ENCODE measurements at regions not wholly inside any gene's neighbourhood (a gene's known extent, or its start where the extent isn't known, plus 50 kb on each side); places are given as distances from the start of the nearest gene placed in this dataset.
"Not testable (repeated sequence)": the region's sequence is repeated elsewhere in the genome, so short reads cannot be mapped to it uniquely, and the experiment has no call there.

GRCh38 chr9:63912451-63912850, 1372.6 kb downstream of the FOXD4L5 start:
- not testable (repeated sequence) for H3K9me3 ChIP-seq (ENCODE audit: control insufficient read depth, low read length); H3K27me3 ChIP-seq (replicated peaks; ENCODE audit: control insufficient read depth, insufficient read depth, low read length, poor library complexity, severe bottlenecking); H3K4me3 ChIP-seq (ENCODE audit: insufficient read depth, low read depth, low read length, poor library complexity, severe bottlenecking); DNase-seq; H3K4me1 ChIP-seq (ENCODE audit: control insufficient read depth, insufficient read depth, low read length, poor library complexity, severe bottlenecking); H3K36me3 ChIP-seq (ENCODE audit: control insufficient read depth, insufficient read depth, low read length); H3K27ac ChIP-seq (ENCODE audit: insufficient read depth, low read length, poor library complexity, severe bottlenecking)

- not testable (repeated sequence) for H3K36me3 ChIP-seq (ENCODE audit: control insufficient read depth, insufficient read depth, low read length); H3K9me3 ChIP-seq (ENCODE audit: control insufficient read depth, low read length); H3K27me3 ChIP-seq (replicated peaks; ENCODE audit: control insufficient read depth, insufficient read depth, low read length, poor library complexity, severe bottlenecking); H3K27ac ChIP-seq (ENCODE audit: insufficient read depth, low read length, poor library complexity, severe bottlenecking); H3K4me1 ChIP-seq (ENCODE audit: control insufficient read depth, insufficient read depth, low read length, poor library complexity, severe bottlenecking); H3K4me3 ChIP-seq (ENCODE audit: insufficient read depth, low read depth, low read length, poor library complexity, severe bottlenecking); DNase-seq
Observed at GRCh38 chr9:63909076-63909475, 1375.9 kb downstream of the FOXD4L5 start.

GRCh38 chr9:63899637-63900190, 1385.3 kb downstream of the FOXD4L5 start:
- not testable (repeated sequence) for H3K27me3 ChIP-seq (replicated peaks; ENCODE audit: control insufficient read depth, insufficient read depth, low read length, poor library complexity, severe bottlenecking); H3K4me1 ChIP-seq (ENCODE audit: control insufficient read depth, insufficient read depth, low read length, poor library complexity, severe bottlenecking); H3K27ac ChIP-seq (ENCODE audit: insufficient read depth, low read length, poor library complexity, severe bottlenecking); H3K9me3 ChIP-seq (ENCODE audit: control insufficient read depth, low read length); H3K4me3 ChIP-seq (ENCODE audit: insufficient read depth, low read depth, low read length, poor library complexity, severe bottlenecking); DNase-seq; H3K36me3 ChIP-seq (ENCODE audit: control insufficient read depth, insufficient read depth, low read length)

GRCh38 chr9:63881386-63881785, 1403.6 kb downstream of the FOXD4L5 start:
- H3K27me3 ChIP-seq (replicated peaks; ENCODE audit: control insufficient read depth, insufficient read depth, low read length, poor library complexity, severe bottlenecking); H3K9me3 ChIP-seq (ENCODE audit: control insufficient read depth, low read length); DNase-seq; H3K27ac ChIP-seq (ENCODE audit: insufficient read depth, low read length, poor library complexity, severe bottlenecking); H3K4me3 ChIP-seq (ENCODE audit: insufficient read depth, low read depth, low read length, poor library complexity, severe bottlenecking); H3K4me1 ChIP-seq (ENCODE audit: control insufficient read depth, insufficient read depth, low read length, poor library complexity, severe bottlenecking); H3K36me3 ChIP-seq (ENCODE audit: control insufficient read depth, insufficient read depth, low read length): not testable (repeated sequence)

GRCh38 chr9:63876380-63876779, 1408.6 kb downstream of the FOXD4L5 start:
- not testable (repeated sequence) for DNase-seq; H3K4me1 ChIP-seq (ENCODE audit: control insufficient read depth, insufficient read depth, low read length, poor library complexity, severe bottlenecking); H3K27me3 ChIP-seq (replicated peaks; ENCODE audit: control insufficient read depth, insufficient read depth, low read length, poor library complexity, severe bottlenecking); H3K9me3 ChIP-seq (ENCODE audit: control insufficient read depth, low read length); H3K27ac ChIP-seq (ENCODE audit: insufficient read depth, low read length, poor library complexity, severe bottlenecking); H3K4me3 ChIP-seq (ENCODE audit: insufficient read depth, low read depth, low read length, poor library complexity, severe bottlenecking); H3K36me3 ChIP-seq (ENCODE audit: control insufficient read depth, insufficient read depth, low read length)

GRCh38 chr9:63859475-63860215, 1425.4 kb downstream of the FOXD4L5 start:
- peak overlapping the region; percentile 8 for H3K4me3 ChIP-seq (ENCODE audit: insufficient read depth, low read depth, low read length, poor library complexity, severe bottlenecking)
- DNase-seq: peak in 2 of 3 donors; percentile 3 to 29

GRCh38 chr9:63859090-63859474, 1425.9 kb downstream of the FOXD4L5 start:
- H3K4me3 ChIP-seq (ENCODE audit: insufficient read depth, low read depth, low read length, poor library complexity, severe bottlenecking): peak overlapping the region; percentile 8

More at GRCh38 chr9:63859475-63860215, 1425.4 kb downstream of the FOXD4L5 start:
- Histone ChIP-seq H3K27me3 (replicated peaks; ENCODE audit: control insufficient read depth, insufficient read depth, low read length, poor library complexity, severe bottlenecking) (no peaks in the 10 kb centered on the region), H3K36me3 (ENCODE audit: control insufficient read depth, insufficient read depth, low read length) (no peaks in the 10 kb centered on the region), H3K4me1 (ENCODE audit: control insufficient read depth, insufficient read depth, low read length, poor library complexity, severe bottlenecking) (no peaks in the 10 kb centered on the region), H3K27ac (ENCODE audit: insufficient read depth, low read length, poor library complexity, severe bottlenecking) (no peak overlapping the region), H3K9me3 (ENCODE audit: control insufficient read depth, low read length) (no peaks in the 10 kb centered on the region)

GRCh38 chr9:63853140-63853751, 1431.8 kb downstream of the FOXD4L5 start:
- not testable (repeated sequence) for DNase-seq; H3K27me3 ChIP-seq (replicated peaks; ENCODE audit: control insufficient read depth, insufficient read depth, low read length, poor library complexity, severe bottlenecking); H3K4me3 ChIP-seq (ENCODE audit: insufficient read depth, low read depth, low read length, poor library complexity, severe bottlenecking); H3K27ac ChIP-seq (ENCODE audit: insufficient read depth, low read length, poor library complexity, severe bottlenecking); H3K36me3 ChIP-seq (ENCODE audit: control insufficient read depth, insufficient read depth, low read length); H3K4me1 ChIP-seq (ENCODE audit: control insufficient read depth, insufficient read depth, low read length, poor library complexity, severe bottlenecking); H3K9me3 ChIP-seq (ENCODE audit: control insufficient read depth, low read length)

More at GRCh38 chr9:63859090-63859474, 1425.9 kb downstream of the FOXD4L5 start:
- H3K36me3 ChIP-seq (ENCODE audit: control insufficient read depth, insufficient read depth, low read length); H3K4me1 ChIP-seq (ENCODE audit: control insufficient read depth, insufficient read depth, low read length, poor library complexity, severe bottlenecking); H3K9me3 ChIP-seq (ENCODE audit: control insufficient read depth, low read length); H3K27ac ChIP-seq (ENCODE audit: insufficient read depth, low read length, poor library complexity, severe bottlenecking); H3K27me3 ChIP-seq (replicated peaks; ENCODE audit: control insufficient read depth, insufficient read depth, low read length, poor library complexity, severe bottlenecking); DNase-seq: not testable (repeated sequence)

GRCh38 chr9:63824804-63825203, 1460.2 kb downstream of the FOXD4L5 start:
- H3K36me3 ChIP-seq (ENCODE audit: control insufficient read depth, insufficient read depth, low read length); H3K4me3 ChIP-seq (ENCODE audit: insufficient read depth, low read depth, low read length, poor library complexity, severe bottlenecking); DNase-seq; H3K9me3 ChIP-seq (ENCODE audit: control insufficient read depth, low read length); H3K27ac ChIP-seq (ENCODE audit: insufficient read depth, low read length, poor library complexity, severe bottlenecking); H3K4me1 ChIP-seq (ENCODE audit: control insufficient read depth, insufficient read depth, low read length, poor library complexity, severe bottlenecking); H3K27me3 ChIP-seq (replicated peaks; ENCODE audit: control insufficient read depth, insufficient read depth, low read length, poor library complexity, severe bottlenecking): not testable (repeated sequence)

Data from effector memory CD4-positive, alpha-beta T cell (primary cell).